ENCODE measurements at regions not wholly inside any gene's neighbourhood (a gene's known extent, or its start where the extent isn't known, plus 50 kb on each side); places are given as distances from the start of the nearest gene placed in this dataset.

DNA sequence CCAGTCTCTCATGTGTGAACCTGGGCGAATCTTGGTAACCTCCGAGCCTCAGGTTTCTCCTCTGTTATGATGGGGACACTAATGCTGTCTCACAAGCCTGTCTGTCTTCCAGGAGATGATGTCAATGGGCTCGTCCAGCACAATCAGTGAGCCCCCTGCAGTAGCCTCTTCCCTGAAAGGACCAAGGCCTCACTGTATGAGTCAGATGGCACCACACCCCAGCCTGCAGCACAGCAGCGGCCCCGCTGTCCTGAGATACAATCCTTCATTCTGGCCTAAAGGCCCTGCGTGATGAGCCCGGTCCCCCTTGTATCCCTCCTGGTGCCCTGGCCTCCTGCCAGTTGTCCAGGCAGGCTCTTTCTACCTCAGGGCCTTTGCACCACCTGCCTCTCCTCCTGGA lies 234.4 kb downstream of the IRF8 start:
- H3K4me1 Mint-ChIP-seq: no peaks in the 10 kb centered on the region
- H3K27me3 Mint-ChIP-seq (ENCODE audit: insufficient read depth, low read depth): peaks cover 3% of the 10 kb centered on the region
- no peaks in the 10 kb centered on the region for H3K36me3 ChIP-seq

DNA sequence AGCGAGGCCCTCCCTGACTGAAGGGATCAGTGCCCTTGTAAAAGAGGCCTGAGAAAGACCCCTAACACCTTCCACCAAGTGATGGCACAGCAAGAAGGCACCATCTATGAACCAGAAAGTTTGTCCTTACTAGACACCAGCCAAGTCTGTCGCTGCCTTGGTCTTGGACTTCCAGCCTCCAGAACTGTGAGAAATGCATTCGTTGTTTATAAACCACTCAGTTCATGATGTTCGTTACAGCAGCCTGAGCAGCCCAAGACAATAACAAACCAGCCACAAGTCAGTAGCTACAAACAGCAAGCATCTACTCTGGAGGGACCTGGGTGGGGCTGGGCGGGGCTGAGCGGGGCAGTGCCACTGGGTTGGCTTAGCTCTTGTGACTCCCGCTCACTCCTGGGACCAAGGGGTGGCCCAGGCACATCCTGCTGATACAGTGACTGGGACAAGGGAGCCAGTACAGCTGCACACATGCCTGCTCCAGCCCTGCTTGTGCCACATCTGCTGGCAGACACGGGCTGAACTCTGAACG lies 234.9 kb downstream of the IRF8 start:
- peaks cover 3% of the 10 kb centered on the region for H3K27me3 Mint-ChIP-seq (ENCODE audit: insufficient read depth, low read depth)
- H3K4me3 Mint-ChIP-seq: no peak overlapping the region
- H3K4me1 Mint-ChIP-seq: no peaks in the 10 kb centered on the region
- H3K9me3 Mint-ChIP-seq: no peaks in the 10 kb centered on the region
- no peak overlapping the region for H2AFZ ChIP-seq (replicated peaks)
- no peak overlapping the region for H3K27ac Mint-ChIP-seq
- TF ChIP-seq EZH2 (IDR thresholded peaks at IDR 0.05) (no peak), EZH2phosphoT487 (IDR thresholded peaks at IDR 0.05) (no peak), CTCF (IDR thresholded peaks at IDR 0.05) (no peak)
- no peak overlapping the region for H3K4me3 ChIP-seq
- H3K36me3 ChIP-seq: no peaks in the 10 kb centered on the region
- DNase-seq (ENCODE audit: low spot score): no peak
- no peak overlapping the region for H3K27ac ChIP-seq
- H3K27me3 ChIP-seq: no peaks in the 10 kb centered on the region
- no peaks in the 10 kb centered on the region for H3K36me3 Mint-ChIP-seq
- H3K4me2 ChIP-seq: no peak overlapping the region
- H3K9me3 ChIP-seq (ENCODE audit: low read depth): no peaks in the 10 kb centered on the region
- no peak overlapping the region for H3K9ac ChIP-seq
- H3K4me1 ChIP-seq: no peaks in the 10 kb centered on the region
- H3K79me2 ChIP-seq (ENCODE audit: low read depth): no peaks in the 10 kb centered on the region
- H3F3A ChIP-seq (ENCODE audit: low read depth): no peaks in the 10 kb centered on the region
- H4K20me1 ChIP-seq (ENCODE audit: low read depth): no peaks in the 10 kb centered on the region

More for the DNA sequence above, 234.4 kb downstream of the IRF8 start:
- Mint-ChIP-seq H3K9me3 (no peaks in the 10 kb centered on the region), H3K36me3 (no peaks in the 10 kb centered on the region), H3K27ac (no peak overlapping the region), H3K4me3 (no peak overlapping the region)
- Histone ChIP-seq H3K27me3 (no peaks in the 10 kb centered on the region), H3K9ac (no peak overlapping the region), H3K79me2 (ENCODE audit: low read depth) (no peaks in the 10 kb centered on the region), H3K9me3 (ENCODE audit: low read depth) (no peaks in the 10 kb centered on the region), H3K27ac (no peak overlapping the region), H3K4me1 (no peaks in the 10 kb centered on the region), H3K4me3 (no peak overlapping the region), H3F3A (ENCODE audit: low read depth) (no peaks in the 10 kb centered on the region), H3K4me2 (no peak overlapping the region), H2AFZ (replicated peaks) (no peak overlapping the region), H4K20me1 (ENCODE audit: low read depth) (no peaks in the 10 kb centered on the region)
- no peak for TF ChIP-seq CTCF (IDR thresholded peaks at IDR 0.05)
- no peak for TF ChIP-seq EZH2 (IDR thresholded peaks at IDR 0.05)
- TF ChIP-seq EZH2phosphoT487 (IDR thresholded peaks at IDR 0.05): no peak
- DNase-seq (ENCODE audit: low spot score): no peak

DNA sequence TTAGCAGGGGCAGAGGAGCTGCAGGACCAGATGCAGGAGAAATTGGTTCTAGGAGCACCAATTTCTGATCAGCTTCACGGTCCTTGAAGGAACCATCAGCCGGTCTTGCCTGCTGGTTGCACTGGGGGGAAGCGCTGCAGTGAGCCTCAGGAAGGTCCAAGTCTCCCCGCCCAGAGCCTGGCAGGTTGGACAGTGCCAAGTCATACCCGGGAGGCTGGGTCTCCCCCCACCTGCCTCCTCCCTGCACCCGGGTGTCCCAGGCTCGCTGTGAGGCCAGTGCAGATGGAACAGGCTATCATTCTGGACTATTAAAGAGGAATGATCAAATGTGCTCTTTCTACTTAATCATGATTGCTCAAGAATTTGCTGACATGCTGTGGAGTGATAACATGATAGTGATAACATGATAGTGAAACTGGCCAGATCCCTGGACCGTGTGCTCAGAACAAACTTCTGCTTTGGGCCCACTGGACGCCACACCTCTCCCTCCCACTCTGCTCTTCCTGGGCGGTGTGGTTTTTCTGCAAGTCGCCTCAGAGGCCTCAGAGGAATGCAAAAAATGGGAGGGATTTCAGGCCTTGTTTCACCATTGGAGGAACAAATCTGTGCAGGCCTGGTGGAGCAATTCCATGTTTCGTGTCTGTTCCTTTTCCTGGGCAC lies 236.0 kb downstream of the IRF8 start:
- no peaks in the 10 kb centered on the region for H3K36me3 Mint-ChIP-seq
- H3K27ac ChIP-seq: no peak overlapping the region
- H3K27ac Mint-ChIP-seq: no peak overlapping the region
- no peaks in the 10 kb centered on the region for H3K27me3 ChIP-seq
- H3K9me3 ChIP-seq (ENCODE audit: low read depth): no peaks in the 10 kb centered on the region
- TF ChIP-seq CTCF (IDR thresholded peaks at IDR 0.05) (no peak), EZH2phosphoT487 (IDR thresholded peaks at IDR 0.05) (no peak), EZH2 (IDR thresholded peaks at IDR 0.05) (no peak)
- no peak overlapping the region for H3K4me3 ChIP-seq
- H3K79me2 ChIP-seq (ENCODE audit: low read depth): no peaks in the 10 kb centered on the region
- peaks cover 2% of the 10 kb centered on the region for H3K27me3 Mint-ChIP-seq (ENCODE audit: insufficient read depth, low read depth)
- H3F3A ChIP-seq (ENCODE audit: low read depth): no peaks in the 10 kb centered on the region
- no peaks in the 10 kb centered on the region for H3K4me1 Mint-ChIP-seq
- H3K36me3 ChIP-seq: no peaks in the 10 kb centered on the region
- no peak overlapping the region for H2AFZ ChIP-seq (replicated peaks)
- no peaks in the 10 kb centered on the region for H3K9me3 Mint-ChIP-seq
- no peak overlapping the region for H3K4me2 ChIP-seq
- H4K20me1 ChIP-seq (ENCODE audit: low read depth): no peaks in the 10 kb centered on the region
- H3K4me1 ChIP-seq: no peaks in the 10 kb centered on the region
- no peak overlapping the region for H3K9ac ChIP-seq
- no peak overlapping the region for H3K4me3 Mint-ChIP-seq
- DNase-seq (ENCODE audit: low spot score): no peak

All from neural progenitor cell (in vitro differentiated cells).